B cell (primary cell): ENCODE measurements at regions not wholly inside any gene's neighbourhood (a gene's known extent, or its start where the extent isn't known, plus 50 kb on each side); places are given as distances from the start of the nearest gene placed in this dataset.

Experiments
- CTCF ChIP-seq: fragments of 200-600 bp; IDR thresholded peaks from one replicate; pipeline ENCODE4 v1.8.0; 2022; ENCODE audit warnings: antibody characterized with exemption, mild to moderate bottlenecking
- EZH2 ChIP-seq: IDR thresholded peaks from 2 replicates; pipeline ENCODE4 v1.6.1; 2012; ENCODE audit warnings: borderline replicate concordance, low read depth, mild to moderate bottlenecking, moderate library complexity, low read length; ENCODE audit not compliant: insufficient read depth, poor library complexity, severe bottlenecking

DNA sequence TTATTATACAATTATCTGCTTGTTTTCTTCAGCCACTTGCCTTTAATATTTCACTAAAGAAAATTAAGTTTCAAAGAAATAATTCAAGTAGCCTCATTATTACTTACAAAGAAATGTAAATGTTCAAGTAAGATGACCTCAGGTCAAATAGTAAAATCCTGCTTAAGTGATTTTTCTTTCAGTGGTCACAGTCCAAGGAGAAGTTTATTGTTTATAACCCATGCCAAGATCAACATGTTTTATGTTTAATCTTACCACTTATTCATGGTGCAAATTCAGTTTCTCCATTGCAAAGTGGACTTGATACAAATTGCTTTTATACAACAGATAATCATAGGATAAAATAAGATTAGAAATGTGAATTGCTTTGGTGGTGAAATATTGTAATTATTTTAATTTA lies 370.2 kb upstream of the FLRT2 start:
- no peak for TF ChIP-seq CTCF
- TF ChIP-seq EZH2: no peak
